A549 (cell line): ENCODE measurements at regions not wholly inside any gene's neighbourhood (a gene's known extent, or its start where the extent isn't known, plus 50 kb on each side); places are given as distances from the start of the nearest gene placed in this dataset.

Source experiments
- ATAC-seq, 2 experiments: fragments of 200-7000 bp in 1 of 2; fragments of >200 bp in 1 of 2; cut with Nextera tagmentation in 1 of 2; cut with Tn5 transposase in 1 of 2; 3 replicates each; pipeline versions ENCODE4 v1.8.0 to v1.9.1; 2018 to 2020; ENCODE audit warnings: mild to moderate bottlenecking in 1 of 2, moderate library complexity in 1 of 2
- CTCF ChIA-PET: fragments of 300-600 bp; sonication (Branson Sonifier 250); formaldehyde crosslinking; extraction: SDS; loops from one replicate; lab custom pipeline; 2021; ENCODE audit warnings: antibody characterized with exemption, inconsistent platforms; lab: Yijun Ruan, JAX
- POLR2A ChIA-PET: fragments of 350-600 bp; formaldehyde crosslinking; extraction: SDS; loops from one replicate; lab custom pipeline; 2021; ENCODE audit warnings: antibody characterized with exemption, inconsistent platforms; lab: Yijun Ruan, JAX
- DNase-seq, 2 experiments: peaks; one replicate each; pipeline versions ENCODE4 v3.0.0 to v3.0.0-alpha.2; 2011 to 2016; ENCODE audit warnings: low read depth in 1 of 2, low spot score in 1 of 2
- FAIRE-seq: peaks from 2 replicates; lab custom pipeline; 2011; peaks lifted over from hg19 to GRCh38; lab: Jason Lieb, UNC
- H3K27ac ChIP-seq, 2 experiments: fragments of >200 bp; sonication (Bioruptor Twin); formaldehyde crosslinking; 3 replicates each; pipeline ENCODE4 v1.5.1; 2016 to 2017
- H3K4me1 ChIP-seq: fragments of >200 bp; sonication (Bioruptor Twin); formaldehyde crosslinking; 3 replicates; pipeline ENCODE4 v1.6.1; 2016
- H3K4me2 ChIP-seq: fragments of >200 bp; sonication (Bioruptor Twin); formaldehyde crosslinking; 3 replicates; pipeline ENCODE4 v1.6.1; 2016
- H3K4me3 ChIP-seq: fragments of >200 bp; sonication (Bioruptor Twin); formaldehyde crosslinking; 3 replicates; pipeline ENCODE4 v1.5.1; 2016
- H3K9me3 ChIP-seq: fragments of >200 bp; sonication (Bioruptor Twin); formaldehyde crosslinking; 3 replicates; pipeline ENCODE4 v1.6.1; 2016
- BHLHE40 ChIP-seq: IDR thresholded peaks from 2 replicates; pipeline ENCODE4 v1.6.1; 2012; ENCODE audit warnings: low read depth, low read length, inconsistent platforms
- CBX2 ChIP-seq: fragments of 200-600 bp; sonication (generic); IDR thresholded peaks from 2 replicates; pipeline ENCODE4 v1.6.1; 2016; ENCODE audit warnings: low read depth, mild to moderate bottlenecking, borderline replicate concordance
- CBX8 ChIP-seq: fragments of 200-600 bp; sonication (generic); IDR thresholded peaks from 2 replicates; pipeline ENCODE4 v1.6.1; 2016
- CHD2 ChIP-seq: fragments of 150-350 bp; IDR thresholded peaks from 2 replicates; pipeline ENCODE4 v1.6.1; 2014; ENCODE audit warnings: low read length; ENCODE audit not compliant: partially characterized antibody
- CHD4 ChIP-seq: fragments of 200-600 bp; sonication (generic); IDR thresholded peaks from 2 replicates; pipeline ENCODE4 v1.6.1; 2016; ENCODE audit warnings: antibody characterized with exemption, mild to moderate bottlenecking, borderline replicate concordance
- EHF ChIP-seq: fragments of 250-450 bp; sonication (Bioruptor Pico); IDR thresholded peaks from 2 replicates; pipeline ENCODE4 v1.5.0; 2020; ENCODE audit warnings: mild to moderate bottlenecking
- EP300 ChIP-seq, 2 experiments: fragments of >200 bp; sonication (Bioruptor Twin); formaldehyde crosslinking; IDR thresholded peaks; 2 replicates in 1 of 2; 3 replicates in 1 of 2; pipeline ENCODE4 v1.6.1; 2016 to 2017
- ESRRA ChIP-seq: fragments of 150-350 bp; IDR thresholded peaks from 2 replicates; pipeline ENCODE4 v1.6.1; 2014; ENCODE audit warnings: mild to moderate bottlenecking, low read length, borderline replicate concordance
- FOSL2 ChIP-seq, 2 experiments: fragments of 450-650 bp in 1 of 2; fragments of >200 bp in 1 of 2; sonication (Bioruptor Twin) in 1 of 2; formaldehyde crosslinking; IDR thresholded peaks; 2 replicates each; pipeline versions ENCODE4 v1.5.0 to v1.6.1; 2016 to 2020; ENCODE audit warnings: mild to moderate bottlenecking in 1 of 2, moderate library complexity in 1 of 2
- GATA3 ChIP-seq: IDR thresholded peaks from 2 replicates; pipeline ENCODE4 v1.6.1; 2012; ENCODE audit warnings: borderline replicate concordance
- HEYL ChIP-seq: fragments of 250-450 bp; sonication (Bioruptor Pico); IDR thresholded peaks from 2 replicates; pipeline ENCODE4 v1.8.0; 2021; ENCODE audit warnings: mild to moderate bottlenecking, moderate library complexity
- JUN ChIP-seq, 2 experiments: fragments of >200 bp; sonication (Bioruptor Twin); formaldehyde crosslinking; IDR thresholded peaks; 2 replicates in 1 of 2; 3 replicates in 1 of 2; pipeline ENCODE4 v1.6.1; 2016 to 2017
- JUNB ChIP-seq: fragments of >200 bp; sonication (Bioruptor Twin); formaldehyde crosslinking; IDR thresholded peaks from 2 replicates; pipeline ENCODE4 v1.6.1; 2016
- KDM1A ChIP-seq: fragments of 200-600 bp; sonication (generic); IDR thresholded peaks from 2 replicates; pipeline ENCODE4 v1.6.1; 2016; ENCODE audit warnings: low read depth, mild to moderate bottlenecking
- KDM5A ChIP-seq: fragments of 200-600 bp; sonication (generic); IDR thresholded peaks from 2 replicates; pipeline ENCODE4 v1.6.1; 2016; ENCODE audit warnings: antibody characterized with exemption, mild to moderate bottlenecking
- MAX ChIP-seq: IDR thresholded peaks from 2 replicates; pipeline ENCODE4 v1.6.1; 2012
- MAZ ChIP-seq: fragments of 150-350 bp; IDR thresholded peaks from 2 replicates; pipeline ENCODE4 v1.6.1; 2014; ENCODE audit warnings: antibody characterized with exemption, low read depth, low read length, borderline replicate concordance
- NFE2L2 ChIP-seq: fragments of 150-350 bp; conservative IDR thresholded peaks from 2 replicates; pipeline ENCODE4 v1.6.1; 2014; ENCODE audit warnings: low read length
- NR3C1 ChIP-seq: fragments of >200 bp; sonication (Bioruptor Twin); formaldehyde crosslinking; IDR thresholded peaks from 3 replicates; pipeline ENCODE4 v1.6.1; 2017
- PHF8 ChIP-seq: fragments of 200-600 bp; sonication (generic); IDR thresholded peaks from 2 replicates; pipeline ENCODE4 v1.6.1; 2016; ENCODE audit warnings: low read depth, mild to moderate bottlenecking, antibody characterized with exemption, moderate library complexity, borderline replicate concordance
- POLR2AphosphoS2 ChIP-seq: conservative IDR thresholded peaks from 2 replicates; pipeline ENCODE4 v1.6.1; 2012; ENCODE audit warnings: low read length, improper control_type of control experiment, inconsistent platforms
- RAD21 ChIP-seq, 2 experiments: fragments of >200 bp in 1 of 2; sonication (Bioruptor Twin) in 1 of 2; formaldehyde crosslinking in 1 of 2; IDR thresholded peaks in 1 of 2; conservative IDR thresholded peaks in 1 of 2; 2 replicates in 1 of 2; 3 replicates in 1 of 2; pipeline ENCODE4 v1.6.1; 2012 to 2018; ENCODE audit warnings: inconsistent platforms in 1 of 2
- RNF2 ChIP-seq: fragments of 200-600 bp; sonication (generic); IDR thresholded peaks from 2 replicates; pipeline ENCODE4 v1.6.1; 2016; ENCODE audit warnings: low read depth, mild to moderate bottlenecking, antibody characterized with exemption, moderate library complexity, borderline replicate concordance
- SMC3 ChIP-seq: fragments of >200 bp; sonication (Bioruptor Twin); formaldehyde crosslinking; IDR thresholded peaks from 3 replicates; pipeline ENCODE4 v1.6.1; 2018; ENCODE audit warnings: inconsistent platforms
- WGBS: methylation state at CpG from one replicate; pipeline ENCODE4 v1.1.6; 2017; ENCODE audit errors: missing lambda C conversion rate; 5-methylcytosine and 5-hydroxymethylcytosine counted together
- TF ChIP-seq, protein P1 (sequence below): fragments of 250-450 bp; sonication (Bioruptor Pico); IDR thresholded peaks from 2 replicates; pipeline ENCODE4 v1.5.0; 2021; ENCODE audit warnings: mild to moderate bottlenecking, moderate library complexity, borderline replicate concordance
- TF ChIP-seq, protein P2 (sequence below): fragments of >200 bp; sonication (Bioruptor Twin); formaldehyde crosslinking; IDR thresholded peaks from 3 replicates; pipeline ENCODE4 v1.6.1; 2016
- TF ChIP-seq, protein P3 (sequence below): fragments of 250-450 bp; sonication (Bioruptor Pico); IDR thresholded peaks from 2 replicates; pipeline ENCODE4 v1.5.0; 2020; ENCODE audit warnings: low read depth, mild to moderate bottlenecking, moderate library complexity
- TF ChIP-seq, protein P4 (sequence below): IDR thresholded peaks from 2 replicates; pipeline ENCODE4 v1.6.1; 2012; ENCODE audit warnings: low read depth, borderline replicate concordance
- TF ChIP-seq, protein P5 (sequence below): fragments of >200 bp; sonication (Bioruptor Twin); formaldehyde crosslinking; IDR thresholded peaks from 3 replicates; pipeline ENCODE4 v1.5.1; 2016

GRCh38 chr2:16373341-16373740, 292.3 kb downstream of the CYRIA start:
- no peak overlapping the region for H3K4me3 ChIP-seq
- DNase-seq (no peak), FAIRE-seq (no peak), ATAC-seq (no peak)
- CTCF ChIA-PET, result no interaction called here
- no peak overlapping the region for H3K27ac ChIP-seq
- peaks cover 2% of the 10 kb centered on the region; the same call in 2 of the 3 replicates for H3K9me3 ChIP-seq
- 0% methylated on average over 1 of the region's 1 CpG for WGBS
- H3K4me2 ChIP-seq, result no peak overlapping the region
- no peaks in the 10 kb centered on the region for H3K4me1 ChIP-seq
- TF ChIP-seq JUN (IDR thresholded peaks at IDR 0.05), result no peak
- TF ChIP-seq, protein P1, sequence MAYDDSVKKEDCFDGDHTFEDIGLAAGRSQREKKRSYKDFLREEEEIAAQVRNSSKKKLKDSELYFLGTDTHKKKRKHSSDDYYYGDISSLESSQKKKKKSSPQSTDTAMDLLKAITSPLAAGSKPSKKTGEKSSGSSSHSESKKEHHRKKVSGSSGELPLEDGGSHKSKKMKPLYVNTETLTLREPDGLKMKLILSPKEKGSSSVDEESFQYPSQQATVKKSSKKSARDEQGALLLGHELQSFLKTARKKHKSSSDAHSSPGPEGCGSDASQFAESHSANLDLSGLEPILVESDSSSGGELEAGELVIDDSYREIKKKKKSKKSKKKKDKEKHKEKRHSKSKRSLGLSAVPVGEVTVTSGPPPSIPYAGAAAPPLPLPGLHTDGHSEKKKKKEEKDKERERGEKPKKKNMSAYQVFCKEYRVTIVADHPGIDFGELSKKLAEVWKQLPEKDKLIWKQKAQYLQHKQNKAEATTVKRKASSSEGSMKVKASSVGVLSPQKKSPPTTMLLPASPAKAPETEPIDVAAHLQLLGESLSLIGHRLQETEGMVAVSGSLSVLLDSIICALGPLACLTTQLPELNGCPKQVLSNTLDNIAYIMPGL (CRISPR knock-in tag), result no peak
- TF ChIP-seq JUNB, result no peak
- no peak for TF ChIP-seq CHD2
- no peak for TF ChIP-seq CBX2
- TF ChIP-seq CBX8, result no peak
- TF ChIP-seq KDM1A, result no peak
- no peak for TF ChIP-seq KDM5A
- no peak for TF ChIP-seq ESRRA
- TF ChIP-seq POLR2AphosphoS2, result no peak
- TF ChIP-seq MAX, result no peak
- TF ChIP-seq BHLHE40, result no peak
- TF ChIP-seq, protein P2, sequence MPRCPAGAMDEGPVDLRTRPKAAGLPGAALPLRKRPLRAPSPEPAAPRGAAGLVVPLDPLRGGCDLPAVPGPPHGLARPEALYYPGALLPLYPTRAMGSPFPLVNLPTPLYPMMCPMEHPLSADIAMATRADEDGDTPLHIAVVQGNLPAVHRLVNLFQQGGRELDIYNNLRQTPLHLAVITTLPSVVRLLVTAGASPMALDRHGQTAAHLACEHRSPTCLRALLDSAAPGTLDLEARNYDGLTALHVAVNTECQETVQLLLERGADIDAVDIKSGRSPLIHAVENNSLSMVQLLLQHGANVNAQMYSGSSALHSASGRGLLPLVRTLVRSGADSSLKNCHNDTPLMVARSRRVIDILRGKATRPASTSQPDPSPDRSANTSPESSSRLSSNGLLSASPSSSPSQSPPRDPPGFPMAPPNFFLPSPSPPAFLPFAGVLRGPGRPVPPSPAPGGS, result no peak
- TF ChIP-seq NFE2L2, result no peak
- TF ChIP-seq NR3C1, result no peak
- TF ChIP-seq, protein P3, sequence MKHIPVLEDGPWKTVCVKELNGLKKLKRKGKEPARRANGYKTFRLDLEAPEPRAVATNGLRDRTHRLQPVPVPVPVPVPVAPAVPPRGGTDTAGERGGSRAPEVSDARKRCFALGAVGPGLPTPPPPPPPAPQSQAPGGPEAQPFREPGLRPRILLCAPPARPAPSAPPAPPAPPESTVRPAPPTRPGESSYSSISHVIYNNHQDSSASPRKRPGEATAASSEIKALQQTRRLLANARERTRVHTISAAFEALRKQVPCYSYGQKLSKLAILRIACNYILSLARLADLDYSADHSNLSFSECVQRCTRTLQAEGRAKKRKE, result no peak
- no peak for TF ChIP-seq SMC3
- no peak for TF ChIP-seq MAZ
- POLR2A ChIA-PET, result no interaction called here

DNA sequence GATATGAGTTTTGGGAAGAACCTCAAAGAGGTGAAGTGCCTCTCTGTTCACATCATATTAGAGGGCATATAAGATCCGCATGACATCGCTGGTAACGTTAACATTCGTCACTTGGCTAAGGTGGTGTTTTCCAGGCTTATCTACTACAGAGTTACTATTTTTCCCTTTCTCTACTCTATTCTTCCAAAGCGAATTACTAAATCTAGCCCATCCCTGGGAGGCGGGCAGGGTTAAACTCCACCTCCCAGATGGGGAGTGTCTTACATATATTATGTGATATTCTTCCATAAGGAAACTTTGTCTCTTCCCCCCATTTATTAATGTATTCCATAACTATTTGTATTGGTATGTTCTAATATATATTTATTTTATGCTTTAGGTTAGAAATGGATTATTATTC, 293.9 kb downstream of the CYRIA start:
- no peak overlapping the region for H3K4me2 ChIP-seq
- WGBS, result 50% methylated on average over 6 of the region's 6 CpGs
- TF ChIP-seq EHF (CRISPR knock-in tag), result no peak
- no peak for TF ChIP-seq CHD4
- TF ChIP-seq, protein P4, sequence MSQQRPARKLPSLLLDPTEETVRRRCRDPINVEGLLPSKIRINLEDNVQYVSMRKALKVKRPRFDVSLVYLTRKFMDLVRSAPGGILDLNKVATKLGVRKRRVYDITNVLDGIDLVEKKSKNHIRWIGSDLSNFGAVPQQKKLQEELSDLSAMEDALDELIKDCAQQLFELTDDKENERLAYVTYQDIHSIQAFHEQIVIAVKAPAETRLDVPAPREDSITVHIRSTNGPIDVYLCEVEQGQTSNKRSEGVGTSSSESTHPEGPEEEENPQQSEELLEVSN, result no peak
- TF ChIP-seq RNF2, result no peak
- TF ChIP-seq, all 56 proteins: peak for 0
- peaks cover 2% of the 10 kb centered on the region; the same call in 2 of the 3 replicates for H3K9me3 ChIP-seq
- no peak for DNase-seq
- POLR2A ChIA-PET, result no interaction called here
- no peaks in the 10 kb centered on the region for H3K4me1 ChIP-seq
- no peak overlapping the region for H3K27ac ChIP-seq
- H3K4me3 ChIP-seq, result no peak overlapping the region
- ATAC-seq, result no peak
- CTCF ChIA-PET, result interaction anchor here (1.1 kb wide), 1 partner anchor 16 kb away, joined by 3 read pairs; no protein-coding TSS in a partner anchor
- no peak for FAIRE-seq

DNA sequence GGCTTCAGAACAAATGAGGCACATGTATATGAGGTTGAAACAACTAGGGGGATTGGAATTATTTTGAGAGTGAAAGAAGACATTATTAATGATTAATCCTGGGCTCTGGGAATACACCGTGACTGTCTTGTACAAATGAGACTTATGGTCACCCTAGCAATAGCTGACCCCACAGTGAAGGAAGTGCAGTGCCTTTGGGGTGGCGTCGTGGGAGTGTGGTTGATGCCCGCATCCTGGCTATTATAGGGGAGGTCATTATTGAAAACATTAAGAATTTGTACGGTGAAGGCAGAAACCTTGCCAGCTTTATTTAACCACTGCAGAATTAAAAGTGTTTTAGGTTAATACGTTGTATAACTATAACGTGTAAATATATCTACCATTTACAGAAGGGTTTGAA, 296.7 kb downstream of the CYRIA start:
- ChIA-PET POLR2A (no interaction called here), CTCF (no interaction called here)
- Histone ChIP-seq H3K9me3 (peaks cover 2% of the 10 kb centered on the region; the same call in 2 of the 3 replicates), H3K4me1 (no peaks in the 10 kb centered on the region), H3K27ac (no peak overlapping the region), H3K4me2 (no peak overlapping the region), H3K4me3 (no peak overlapping the region)
- WGBS, result 22% methylated on average over 7 of the region's 7 CpGs
- no peak for FAIRE-seq
- no peak for ATAC-seq
- DNase-seq, result no peak
- TF ChIP-seq PHF8 (no peak), NR3C1 (no peak), CHD2 (no peak), GATA3 (no peak), RAD21 (conservative IDR thresholded peaks at IDR 0.05 in 1 of 2, IDR thresholded peaks at IDR 0.05 in 1 of 2) (no peak), POLR2AphosphoS2 (no peak), EP300 (IDR thresholded peaks at IDR 0.05) (no peak), CBX8 (no peak), FOSL2 (IDR thresholded peaks at IDR 0.05) (no peak), FOSL2 (CRISPR knock-in tag; IDR thresholded peaks at IDR 0.05) (no peak), HEYL (CRISPR knock-in tag) (no peak), SMC3 (no peak)
- TF ChIP-seq, protein P5, sequence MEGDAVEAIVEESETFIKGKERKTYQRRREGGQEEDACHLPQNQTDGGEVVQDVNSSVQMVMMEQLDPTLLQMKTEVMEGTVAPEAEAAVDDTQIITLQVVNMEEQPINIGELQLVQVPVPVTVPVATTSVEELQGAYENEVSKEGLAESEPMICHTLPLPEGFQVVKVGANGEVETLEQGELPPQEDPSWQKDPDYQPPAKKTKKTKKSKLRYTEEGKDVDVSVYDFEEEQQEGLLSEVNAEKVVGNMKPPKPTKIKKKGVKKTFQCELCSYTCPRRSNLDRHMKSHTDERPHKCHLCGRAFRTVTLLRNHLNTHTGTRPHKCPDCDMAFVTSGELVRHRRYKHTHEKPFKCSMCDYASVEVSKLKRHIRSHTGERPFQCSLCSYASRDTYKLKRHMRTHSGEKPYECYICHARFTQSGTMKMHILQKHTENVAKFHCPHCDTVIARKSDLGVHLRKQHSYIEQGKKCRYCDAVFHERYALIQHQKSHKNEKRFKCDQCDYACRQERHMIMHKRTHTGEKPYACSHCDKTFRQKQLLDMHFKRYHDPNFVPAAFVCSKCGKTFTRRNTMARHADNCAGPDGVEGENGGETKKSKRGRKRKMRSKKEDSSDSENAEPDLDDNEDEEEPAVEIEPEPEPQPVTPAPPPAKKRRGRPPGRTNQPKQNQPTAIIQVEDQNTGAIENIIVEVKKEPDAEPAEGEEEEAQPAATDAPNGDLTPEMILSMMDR, result no peak
